ENCODE measurements at regions not wholly inside any gene's neighbourhood (a gene's known extent, or its start where the extent isn't known, plus 50 kb on each side); places are given as distances from the start of the nearest gene placed in this dataset.

DNA sequence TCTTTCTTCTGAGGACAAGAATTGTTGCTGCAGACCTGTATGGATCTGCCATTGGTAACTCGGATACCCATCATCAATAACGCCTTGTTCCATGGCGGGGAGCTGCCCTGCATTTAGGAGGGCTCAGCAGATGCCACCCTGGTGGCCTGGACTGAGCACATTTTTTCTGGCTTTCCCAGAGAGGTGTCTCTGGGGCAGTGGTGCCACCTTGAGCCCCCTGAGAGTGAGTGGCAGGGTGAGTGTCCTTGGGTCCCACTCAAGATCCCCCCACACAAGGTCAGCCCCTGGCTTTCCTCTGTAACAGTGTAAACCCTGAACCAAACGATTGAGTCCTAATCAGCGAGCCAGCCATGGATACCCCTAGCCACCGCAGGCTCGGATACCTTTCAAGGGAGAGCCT, 258.6 kb downstream of the GLRX3 start:
- no TSS peak for BruUV-seq (replicated peaks)
- CTCF ChIA-PET (ENCODE audit: unreplicated experiment), result no interaction called here

DNA sequence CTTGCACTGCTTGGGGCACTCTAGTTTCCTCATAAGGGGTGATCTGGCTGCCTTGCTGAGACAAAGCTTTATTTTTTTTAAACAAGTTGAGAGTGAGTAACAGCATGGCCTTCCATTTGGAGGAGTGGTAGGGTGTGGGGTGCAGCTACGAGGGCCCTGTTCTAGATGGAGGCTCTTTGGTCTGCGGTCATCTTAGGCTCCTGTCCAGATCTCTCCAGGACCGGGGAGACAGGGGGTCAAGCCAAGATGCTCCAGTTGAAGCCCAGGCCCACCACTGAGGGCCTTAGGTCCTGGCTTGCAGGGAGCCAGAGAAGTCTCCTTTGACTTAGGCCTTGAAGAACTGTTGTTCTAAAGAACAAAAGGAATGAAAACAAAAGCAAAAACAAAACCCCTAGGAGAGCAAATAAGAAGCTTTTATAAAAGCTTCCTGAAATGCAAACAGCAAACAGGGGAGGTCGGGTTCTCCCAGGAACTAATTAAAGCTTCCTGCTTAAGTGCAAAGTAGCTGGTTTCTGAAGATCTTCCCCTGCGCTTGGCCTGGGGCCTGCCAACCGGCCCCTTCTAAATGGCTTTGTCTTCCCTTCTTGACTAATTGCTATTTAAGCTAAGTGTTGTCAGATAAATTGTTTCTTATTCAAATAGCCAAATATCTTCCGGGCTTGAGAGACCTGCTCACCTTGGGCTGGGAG, 259.2 kb downstream of the GLRX3 start:
- Histone ChIP-seq H2AFZ (ENCODE audit: low read length) (no peak overlapping the region), H4K20me1 (ENCODE audit: insufficient read depth, low read length) (no peaks in the 10 kb centered on the region), H3K4me3 (ENCODE audit: low read depth, low read length, poor library complexity, severe bottlenecking) (no peak overlapping the region), H3K79me2 (ENCODE audit: insufficient read depth, low read depth, low read length) (no peaks in the 10 kb centered on the region), H3K4me2 (ENCODE audit: low read length) (no peak overlapping the region), H3K9me2 (ENCODE audit: insufficient read depth, low read length) (no peaks in the 10 kb centered on the region), H3K27ac (ENCODE audit: low read depth, low read length, poor library complexity, severe bottlenecking) (no peak overlapping the region), H3K36me3 (ENCODE audit: insufficient read depth, low read length) (no peaks in the 10 kb centered on the region), H3K4me1 (ENCODE audit: insufficient read depth, low read length, poor library complexity, severe bottlenecking) (no peaks in the 10 kb centered on the region), H3K9me3 (ENCODE audit: low read length) (0 out of 2 replicates have a peak, but pooled peaks cover 8% of the 10 kb centered on the region)
- intact Hi-C loops (cut with micrococcal nuclease; ENCODE audit: unreplicated experiment), result no loop called here
- CTCF ChIA-PET (ENCODE audit: unreplicated experiment), result no interaction called here
- BruUV-seq (replicated peaks), result no TSS peak
- POLR2A ChIA-PET, result no interaction called here
- TF ChIP-seq, protein P1, sequence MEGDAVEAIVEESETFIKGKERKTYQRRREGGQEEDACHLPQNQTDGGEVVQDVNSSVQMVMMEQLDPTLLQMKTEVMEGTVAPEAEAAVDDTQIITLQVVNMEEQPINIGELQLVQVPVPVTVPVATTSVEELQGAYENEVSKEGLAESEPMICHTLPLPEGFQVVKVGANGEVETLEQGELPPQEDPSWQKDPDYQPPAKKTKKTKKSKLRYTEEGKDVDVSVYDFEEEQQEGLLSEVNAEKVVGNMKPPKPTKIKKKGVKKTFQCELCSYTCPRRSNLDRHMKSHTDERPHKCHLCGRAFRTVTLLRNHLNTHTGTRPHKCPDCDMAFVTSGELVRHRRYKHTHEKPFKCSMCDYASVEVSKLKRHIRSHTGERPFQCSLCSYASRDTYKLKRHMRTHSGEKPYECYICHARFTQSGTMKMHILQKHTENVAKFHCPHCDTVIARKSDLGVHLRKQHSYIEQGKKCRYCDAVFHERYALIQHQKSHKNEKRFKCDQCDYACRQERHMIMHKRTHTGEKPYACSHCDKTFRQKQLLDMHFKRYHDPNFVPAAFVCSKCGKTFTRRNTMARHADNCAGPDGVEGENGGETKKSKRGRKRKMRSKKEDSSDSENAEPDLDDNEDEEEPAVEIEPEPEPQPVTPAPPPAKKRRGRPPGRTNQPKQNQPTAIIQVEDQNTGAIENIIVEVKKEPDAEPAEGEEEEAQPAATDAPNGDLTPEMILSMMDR (conservative IDR thresholded peaks at IDR 0.05; ENCODE audit: low read length), result no peak
- TF ChIP-seq EZH2phosphoT487 (IDR thresholded peaks at IDR 0.05; ENCODE audit: borderline replicate concordance, low read depth, low read length), result no peak
- DNase-seq (ENCODE audit: low spot score), result no peak

More for the DNA sequence above, 258.6 kb downstream of the GLRX3 start:
- Histone ChIP-seq H3K9me2 (ENCODE audit: insufficient read depth, low read length) (no peaks in the 10 kb centered on the region), H3K27ac (ENCODE audit: low read depth, low read length, poor library complexity, severe bottlenecking) (no peak overlapping the region), H2AFZ (ENCODE audit: low read length) (no peak overlapping the region), H3K4me2 (ENCODE audit: low read length) (no peak overlapping the region), H3K4me1 (ENCODE audit: insufficient read depth, low read length, poor library complexity, severe bottlenecking) (no peaks in the 10 kb centered on the region), H4K20me1 (ENCODE audit: insufficient read depth, low read length) (no peaks in the 10 kb centered on the region), H3K9me3 (ENCODE audit: low read length) (0 out of 2 replicates have a peak, but pooled peaks cover 8% of the 10 kb centered on the region), H3K4me3 (ENCODE audit: low read depth, low read length, poor library complexity, severe bottlenecking) (no peak overlapping the region), H3K36me3 (ENCODE audit: insufficient read depth, low read length) (no peaks in the 10 kb centered on the region), H3K79me2 (ENCODE audit: insufficient read depth, low read depth, low read length) (no peaks in the 10 kb centered on the region)
- no peak for DNase-seq (ENCODE audit: low spot score)
- TF ChIP-seq, protein P1 (conservative IDR thresholded peaks at IDR 0.05; ENCODE audit: low read length), result no peak
- POLR2A ChIA-PET, result no interaction called here
- intact Hi-C loops (cut with micrococcal nuclease; ENCODE audit: unreplicated experiment), result no loop called here

DNA sequence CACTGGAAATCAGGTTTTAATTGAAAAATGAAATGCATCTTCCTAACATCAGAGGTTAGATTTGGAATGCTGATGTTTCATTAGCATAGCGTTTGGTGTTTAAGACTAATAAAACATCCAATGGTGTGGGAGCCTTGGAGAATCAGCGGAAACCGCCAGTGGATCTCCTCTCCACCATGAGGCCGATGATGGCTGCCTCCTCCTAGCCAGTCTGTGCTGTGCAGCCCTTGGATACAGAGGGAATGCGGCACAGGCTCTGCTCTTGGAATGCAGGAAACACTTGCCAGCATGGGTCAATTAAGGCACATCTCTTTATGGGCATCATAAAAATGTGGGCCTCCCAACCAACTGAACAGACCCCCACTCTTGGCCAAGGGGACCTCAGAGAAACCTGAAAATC, 259.9 kb downstream of the GLRX3 start:
- DNase-seq (ENCODE audit: low spot score), result no peak
- Histone ChIP-seq H3K4me3 (ENCODE audit: low read depth, low read length, poor library complexity, severe bottlenecking) (no peak overlapping the region), H3K4me2 (ENCODE audit: low read length) (no peak overlapping the region), H2AFZ (ENCODE audit: low read length) (no peak overlapping the region), H3K36me3 (ENCODE audit: insufficient read depth, low read length) (no peaks in the 10 kb centered on the region), H4K20me1 (ENCODE audit: insufficient read depth, low read length) (no peaks in the 10 kb centered on the region), H3K9me2 (ENCODE audit: insufficient read depth, low read length) (no peaks in the 10 kb centered on the region), H3K27ac (ENCODE audit: low read depth, low read length, poor library complexity, severe bottlenecking) (no peak overlapping the region), H3K9me3 (ENCODE audit: low read length) (0 out of 2 replicates have a peak, but pooled peaks cover 8% of the 10 kb centered on the region), H3K79me2 (ENCODE audit: insufficient read depth, low read depth, low read length) (no peaks in the 10 kb centered on the region), H3K4me1 (ENCODE audit: insufficient read depth, low read length, poor library complexity, severe bottlenecking) (no peaks in the 10 kb centered on the region)
- POLR2A ChIA-PET, result no interaction called here
- no TSS peak for BruUV-seq (replicated peaks)
- intact Hi-C loops (cut with micrococcal nuclease; ENCODE audit: unreplicated experiment), result no loop called here
- TF ChIP-seq, protein P1 (conservative IDR thresholded peaks at IDR 0.05; ENCODE audit: low read length), result no peak
- no peak for TF ChIP-seq EZH2phosphoT487 (IDR thresholded peaks at IDR 0.05; ENCODE audit: borderline replicate concordance, low read depth, low read length)
- CTCF ChIA-PET (ENCODE audit: unreplicated experiment), result no interaction called here
